ENCODE measurements at regions not wholly inside any gene's neighbourhood (a gene's known extent, or its start where the extent isn't known, plus 50 kb on each side); places are given as distances from the start of the nearest gene placed in this dataset.

GRCh38 chr12:130017591-130018449 is 114.0 kb upstream of the TMEM132D start:
- DNase-seq (ENCODE audit: low spot score), result peak; percentile 12

DNA sequence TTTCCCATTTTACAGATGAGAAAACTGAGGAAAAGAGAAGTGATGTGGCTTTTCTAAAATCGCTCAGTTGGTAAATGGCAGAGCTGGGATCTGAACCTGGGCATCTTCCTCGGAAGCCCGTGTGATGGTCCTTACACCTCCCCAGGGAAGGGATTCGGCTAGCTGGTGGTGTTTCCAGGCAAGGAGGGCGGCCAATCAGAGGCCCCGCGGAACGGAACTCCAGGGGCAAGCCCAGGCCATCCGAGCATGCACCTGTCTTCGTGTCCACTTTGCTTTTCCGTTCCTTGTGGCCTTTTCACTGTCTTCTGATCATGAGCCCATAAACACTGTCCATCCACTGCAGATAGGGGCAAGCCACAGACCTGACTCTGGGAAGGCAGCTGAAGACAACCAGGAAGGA is 114.8 kb upstream of the TMEM132D start:
- no peak for DNase-seq (ENCODE audit: low spot score)

DNA sequence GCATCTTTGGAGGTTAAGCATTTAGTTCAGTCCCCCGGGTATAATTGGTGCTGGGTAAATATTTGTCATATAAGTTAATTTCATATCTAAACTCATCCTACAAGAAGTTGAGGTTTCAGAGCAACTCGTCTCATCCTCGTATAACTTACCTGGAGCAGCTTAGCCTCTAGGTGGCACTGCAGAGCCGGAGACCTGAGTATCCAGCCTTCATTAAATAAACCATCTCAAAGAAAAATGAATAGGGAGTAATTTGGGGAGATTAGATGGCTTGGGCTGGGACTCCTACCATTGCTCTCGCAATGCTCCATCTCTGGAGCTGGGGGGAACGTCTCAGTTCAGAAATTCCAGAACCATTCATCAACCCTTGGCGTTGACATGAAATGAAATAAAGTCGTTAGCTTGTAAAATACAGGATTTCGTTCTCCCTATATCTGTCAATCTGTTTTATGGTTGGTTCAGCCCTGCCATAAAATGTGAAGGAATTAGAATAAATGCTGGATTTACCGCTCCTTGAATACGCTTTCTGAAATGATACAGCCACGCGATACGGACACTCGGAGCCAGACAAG is 122.9 kb upstream of the TMEM132D start:
- DNase-seq (ENCODE audit: low spot score), result no peak

- no peak for DNase-seq (ENCODE audit: low spot score)
These were observed 124.0 kb upstream of the TMEM132D start for GRCh38 chr12:130027798-130028197.

- DNase-seq (ENCODE audit: low spot score), result no peak
These were observed 125.3 kb upstream of the TMEM132D start for GRCh38 chr12:130029151-130029550.

- no peak for DNase-seq (ENCODE audit: low spot score)
These were observed 127.2 kb upstream of the TMEM132D start for GRCh38 chr12:130031041-130031440.

GRCh38 chr12:130031571-130032189 is 127.9 kb upstream of the TMEM132D start:
- peak; percentile 37 for DNase-seq (ENCODE audit: low spot score)

- DNase-seq (ENCODE audit: low spot score), result peak; percentile 36
These were observed 120.1 kb upstream of the FZD10 start for GRCh38 chr12:130041983-130042812.

- DNase-seq (ENCODE audit: low spot score), result no peak
These were observed 118.4 kb upstream of the FZD10 start for GRCh38 chr12:130043685-130044406.

DNA sequence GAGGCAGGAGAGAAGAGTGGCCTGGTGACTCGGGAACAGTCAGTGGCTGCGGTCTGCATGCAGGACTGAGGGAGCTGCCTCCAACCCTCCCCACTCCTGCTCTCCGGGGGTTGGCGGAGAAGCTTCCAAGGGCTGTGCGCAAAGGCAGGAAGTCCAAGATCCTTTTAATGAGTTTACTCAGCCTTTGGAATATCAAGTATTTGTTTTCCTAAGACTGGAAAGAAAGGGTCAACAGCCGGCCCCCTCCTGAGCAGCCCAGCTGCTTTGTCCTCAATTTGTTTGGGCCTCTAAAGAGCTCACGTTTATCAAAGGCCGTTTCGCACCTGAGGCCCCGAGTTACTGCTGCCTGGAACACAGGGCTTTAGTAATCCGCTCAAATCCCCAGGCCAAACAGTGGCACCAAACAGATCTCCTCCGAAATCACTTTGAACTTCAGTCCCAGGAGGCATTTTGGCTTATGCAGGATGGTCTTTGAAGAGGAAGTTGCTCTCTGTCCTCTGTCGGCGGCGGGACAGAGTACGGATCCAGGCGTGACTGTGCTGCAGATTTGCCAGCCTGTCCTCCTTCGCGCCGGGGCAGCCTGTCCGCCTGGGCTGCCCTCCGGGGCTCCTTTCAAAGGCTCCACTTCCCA is 117.2 kb upstream of the FZD10 start:
- peak; percentile 8 for DNase-seq (ENCODE audit: low spot score)

- DNase-seq (ENCODE audit: low spot score), result no peak
These were observed 112.6 kb upstream of the FZD10 start for GRCh38 chr12:130049666-130050065.

DNA sequence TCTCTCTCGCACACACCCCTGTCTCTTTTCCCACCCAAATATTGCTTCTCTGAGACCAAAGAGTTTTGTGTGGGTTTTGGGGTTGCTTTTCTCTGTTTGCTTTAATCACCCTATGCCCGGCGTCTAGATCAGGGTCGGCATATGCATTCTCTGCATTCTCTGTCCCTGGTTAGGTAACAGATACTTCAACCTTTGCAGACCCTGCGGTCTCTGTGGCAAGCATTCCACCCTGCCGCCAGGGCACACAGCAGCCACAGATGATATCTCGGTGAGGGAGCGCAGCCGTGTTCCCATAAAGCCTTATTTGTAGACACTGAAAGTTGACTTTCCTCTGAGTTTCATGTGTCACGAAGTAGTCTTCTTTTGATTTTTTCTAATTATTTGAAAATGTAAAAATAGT is 110.4 kb upstream of the FZD10 start:
- DNase-seq (ENCODE audit: low spot score), result no peak

DNA sequence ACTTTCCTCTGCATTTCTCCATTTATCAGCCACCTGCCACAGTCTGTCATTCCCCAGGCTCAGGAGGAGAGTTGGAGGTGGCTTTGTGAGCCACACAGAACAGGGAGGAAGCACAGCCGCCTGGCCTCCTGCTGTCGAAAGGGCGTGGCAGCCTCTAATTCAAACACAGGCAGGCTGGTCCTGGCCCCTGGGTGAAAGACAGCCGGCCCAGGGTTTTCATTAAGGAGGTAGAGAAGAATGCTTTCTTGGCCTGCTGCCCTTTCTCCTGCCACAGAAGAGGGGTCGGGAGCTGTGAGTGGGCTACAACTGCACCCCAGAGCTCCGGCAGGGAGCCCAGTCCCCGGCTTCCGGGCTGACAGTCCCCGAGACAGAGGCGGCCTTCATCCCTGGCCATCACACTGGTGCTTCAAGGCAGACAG is 108.6 kb upstream of the FZD10 start:
- DNase-seq (ENCODE audit: low spot score), result no peak

- no peak for DNase-seq (ENCODE audit: low spot score)
These were observed 107.5 kb upstream of the FZD10 start for GRCh38 chr12:130054803-130055202.

- no peak for DNase-seq (ENCODE audit: low spot score)
These were observed 103.3 kb upstream of the FZD10 start for GRCh38 chr12:130058926-130059472.

- no peak for DNase-seq (ENCODE audit: low spot score)
These were observed 98.4 kb upstream of the FZD10 start for GRCh38 chr12:130063866-130064265.

- DNase-seq (ENCODE audit: low spot score), result no peak
These were observed 97.3 kb upstream of the FZD10 start for GRCh38 chr12:130064999-130065398.

GRCh38 chr12:130066742-130067141 is 95.5 kb upstream of the FZD10 start:
- DNase-seq (ENCODE audit: low spot score), result no peak

DNA sequence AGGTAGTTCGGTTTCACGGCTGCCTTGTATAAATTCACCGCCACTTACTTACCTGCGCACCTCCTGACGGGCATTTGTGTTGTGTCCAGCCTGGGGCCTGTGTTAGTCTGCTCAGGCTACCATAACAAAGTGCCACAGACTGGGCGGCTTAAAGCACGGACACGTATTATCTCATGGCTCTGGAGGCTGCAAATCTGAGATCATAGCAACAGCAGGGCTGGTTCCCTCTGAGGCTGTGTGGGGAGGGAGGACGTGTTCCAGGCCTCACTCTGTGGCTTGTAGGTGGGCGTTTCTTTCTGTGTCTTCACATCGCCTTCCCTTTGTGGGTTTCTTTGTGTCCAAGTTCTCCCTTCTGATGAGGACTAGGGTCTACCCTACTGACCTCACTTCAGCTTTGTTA is 93.5 kb upstream of the FZD10 start:
- DNase-seq (ENCODE audit: low spot score), result no peak

GRCh38 chr12:130070126-130070611 is 92.1 kb upstream of the FZD10 start:
- no peak for DNase-seq (ENCODE audit: low spot score)

DNA sequence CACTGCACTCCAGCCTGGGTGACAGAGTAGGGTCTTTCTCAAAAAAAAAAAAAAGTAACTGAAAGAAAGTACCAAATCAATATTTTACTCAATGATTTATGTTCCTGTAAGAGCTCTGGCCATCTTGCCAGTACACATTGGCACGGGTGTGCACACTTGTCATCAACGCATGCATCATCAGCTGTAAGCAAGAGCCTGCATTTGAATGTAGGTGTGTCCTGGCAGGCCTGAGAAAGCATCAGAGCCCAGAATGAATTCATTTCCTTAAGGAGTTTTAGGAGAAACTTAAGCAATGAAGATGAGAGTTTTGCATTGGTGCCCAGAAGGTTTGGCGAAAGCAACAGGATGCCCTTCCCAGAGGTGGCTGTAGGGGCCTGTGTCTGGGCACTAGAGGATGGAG is 88.5 kb upstream of the FZD10 start:
- no peak for DNase-seq (ENCODE audit: low spot score)
